Astrocyte of the cerebellum (primary cell): ENCODE measurements at regions not wholly inside any gene's neighbourhood (a gene's known extent, or its start where the extent isn't known, plus 50 kb on each side); places are given as distances from the start of the nearest gene placed in this dataset.

ENCODE experiments used
- DNase-seq: peaks from one replicate; pipeline ENCODE4 v3.0.0-alpha.2; 2011; ENCODE audit warnings: low read depth
- H3K4me3 ChIP-seq: 2 replicates; pipeline ENCODE4 v1.5.1; 2011; ENCODE audit warnings: mild to moderate bottlenecking, low read depth, low read length, moderate library complexity
- CTCF ChIP-seq: IDR thresholded peaks from 2 replicates; pipeline ENCODE4 v1.5.1; 2012; ENCODE audit warnings: low read length, low read depth, moderate library complexity, mild to moderate bottlenecking; ENCODE audit errors: missing control alignments
- in situ Hi-C: cut with HindIII; loops from 2 replicates; pipeline ENCODE4 v1.10.0; 2017; ENCODE audit warnings: low sequenced_read_pairs

DNA sequence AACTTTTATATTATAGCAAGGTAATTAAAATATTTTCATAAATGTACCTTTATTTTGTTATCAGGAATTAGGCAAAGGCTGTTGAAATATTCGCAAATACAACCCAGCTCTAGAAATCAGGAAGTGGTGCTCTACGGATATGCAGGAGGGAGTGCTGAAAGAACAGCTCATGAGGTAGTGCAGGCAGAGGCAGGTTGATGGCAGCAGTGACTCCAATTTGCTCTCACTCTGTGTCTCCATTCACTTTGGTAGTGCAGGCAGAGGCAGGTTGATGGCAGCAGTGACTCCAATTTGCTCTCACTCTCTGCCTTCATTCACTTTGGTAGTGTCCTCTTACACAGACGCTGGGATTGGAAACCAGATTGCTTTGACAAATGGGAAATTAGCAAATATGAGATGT is 277.9 kb downstream of the TRIML1 start:
- in situ Hi-C loops, result no loop called here
- DNase-seq, result no peak
- TF ChIP-seq CTCF, result no peak
- no peak overlapping the region for H3K4me3 ChIP-seq

- DNase-seq, result no peak
- H3K4me3 ChIP-seq, result no peak overlapping the region
- no peak for TF ChIP-seq CTCF
- in situ Hi-C loops, result no loop called here
Measured at GRCh38 chr4:188423039-188423438, 283.8 kb downstream of the TRIML1 start.

- no peak for DNase-seq
- H3K4me3 ChIP-seq, result no peak overlapping the region
- in situ Hi-C loops, result loop anchor here (5.0 kb wide), 1 partner anchor 43 kb away; no protein-coding TSS in a partner anchor
- TF ChIP-seq CTCF, result no peak
Measured at GRCh38 chr4:188428935-188429334, 289.7 kb downstream of the TRIML1 start.

- in situ Hi-C loops, result loop anchor here (5.0 kb wide), 1 partner anchor 42 kb away; no protein-coding TSS in a partner anchor
- no peak overlapping the region for H3K4me3 ChIP-seq
- no peak for DNase-seq
- TF ChIP-seq CTCF, result no peak
Measured at GRCh38 chr4:188429965-188430364, 290.7 kb downstream of the TRIML1 start.

DNA sequence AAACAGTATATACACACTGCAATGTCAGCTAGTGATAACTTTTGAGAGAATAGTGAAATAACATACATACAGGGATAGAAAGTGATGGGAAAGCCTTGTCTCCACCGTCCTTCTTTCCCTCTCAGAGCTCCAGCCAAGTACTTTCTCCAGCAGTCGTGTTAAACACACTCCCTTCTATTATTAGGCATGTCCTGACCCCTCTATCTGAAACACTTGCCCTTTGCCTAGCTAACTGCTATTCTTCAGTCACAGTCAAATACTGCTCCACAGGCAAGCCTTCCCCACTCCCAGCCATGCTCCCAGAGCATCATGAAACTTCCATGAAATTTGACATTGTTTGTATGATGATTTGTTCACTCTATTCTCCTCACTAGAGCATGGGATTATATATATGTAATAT is 291.1 kb downstream of the TRIML1 start:
- no peak for TF ChIP-seq CTCF
- DNase-seq, result no peak
- in situ Hi-C loops, result no loop called here
- H3K4me3 ChIP-seq, result no peak overlapping the region

DNA sequence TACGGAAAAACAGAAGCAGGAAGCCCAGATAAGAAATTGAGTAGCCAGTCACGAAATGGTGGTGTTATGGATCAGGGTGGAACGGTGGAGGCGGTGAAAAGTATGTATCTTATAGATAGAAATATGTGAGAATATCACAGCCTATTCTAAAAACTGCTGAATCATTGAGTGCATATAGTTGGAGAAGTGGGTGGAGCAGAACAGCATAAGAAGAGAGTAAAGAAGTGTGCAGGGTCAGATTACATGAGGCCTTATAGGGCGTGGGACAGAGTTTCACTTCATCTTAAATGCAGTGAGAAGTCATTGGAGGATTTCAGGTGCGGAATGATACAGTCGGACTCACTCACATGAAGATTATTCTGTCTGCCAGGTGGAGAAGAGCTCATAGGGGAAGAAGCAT is 293.1 kb downstream of the TRIML1 start:
- no peak overlapping the region for H3K4me3 ChIP-seq
- no peak for TF ChIP-seq CTCF
- in situ Hi-C loops, result no loop called here
- no peak for DNase-seq
